NB4 (cell line): ENCODE measurements at regions not wholly inside any gene's neighbourhood (a gene's known extent, or its start where the extent isn't known, plus 50 kb on each side); places are given as distances from the start of the nearest gene placed in this dataset.

ENCODE experiments used
- MYC ChIP-seq: IDR thresholded peaks from 2 replicates; pipeline ENCODE4 v1.6.1; 2011; ENCODE audit warnings: low read depth, low read length
- POLR2A ChIP-seq: IDR thresholded peaks from 2 replicates; pipeline ENCODE4 v1.6.1; 2011; ENCODE audit warnings: mild to moderate bottlenecking; ENCODE audit not compliant: insufficient read length; ENCODE audit errors: extremely low read depth
- TF ChIP-seq, protein P1 (sequence below): IDR thresholded peaks from one replicate; pipeline ENCODE4 v1.5.1; 2012; ENCODE audit warnings: low read depth, low read length
- TF ChIP-seq, protein P2 (sequence below): IDR thresholded peaks from 2 replicates; pipeline ENCODE4 v1.6.1; 2011; ENCODE audit warnings: low read depth, low read length

DNA sequence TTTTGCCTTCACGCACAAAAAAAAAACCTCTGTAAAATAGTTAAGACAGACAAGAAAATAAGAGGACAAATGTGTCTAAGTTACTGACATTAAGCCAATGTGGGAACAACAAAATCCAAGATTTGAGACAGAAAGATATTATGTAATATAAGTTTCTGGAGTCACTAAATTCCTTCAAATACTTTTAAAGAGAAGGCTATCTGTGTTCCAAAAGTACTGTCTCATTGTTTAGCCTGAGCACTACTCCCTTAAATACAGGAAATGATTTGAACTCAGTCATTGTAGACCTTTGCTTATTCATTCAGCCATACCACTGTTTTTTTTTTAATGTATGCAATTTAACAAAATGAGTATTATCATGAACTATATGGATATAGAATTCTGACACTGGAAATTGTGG lies 82.7 kb upstream of the KITLG start:
- TF ChIP-seq, protein P1, sequence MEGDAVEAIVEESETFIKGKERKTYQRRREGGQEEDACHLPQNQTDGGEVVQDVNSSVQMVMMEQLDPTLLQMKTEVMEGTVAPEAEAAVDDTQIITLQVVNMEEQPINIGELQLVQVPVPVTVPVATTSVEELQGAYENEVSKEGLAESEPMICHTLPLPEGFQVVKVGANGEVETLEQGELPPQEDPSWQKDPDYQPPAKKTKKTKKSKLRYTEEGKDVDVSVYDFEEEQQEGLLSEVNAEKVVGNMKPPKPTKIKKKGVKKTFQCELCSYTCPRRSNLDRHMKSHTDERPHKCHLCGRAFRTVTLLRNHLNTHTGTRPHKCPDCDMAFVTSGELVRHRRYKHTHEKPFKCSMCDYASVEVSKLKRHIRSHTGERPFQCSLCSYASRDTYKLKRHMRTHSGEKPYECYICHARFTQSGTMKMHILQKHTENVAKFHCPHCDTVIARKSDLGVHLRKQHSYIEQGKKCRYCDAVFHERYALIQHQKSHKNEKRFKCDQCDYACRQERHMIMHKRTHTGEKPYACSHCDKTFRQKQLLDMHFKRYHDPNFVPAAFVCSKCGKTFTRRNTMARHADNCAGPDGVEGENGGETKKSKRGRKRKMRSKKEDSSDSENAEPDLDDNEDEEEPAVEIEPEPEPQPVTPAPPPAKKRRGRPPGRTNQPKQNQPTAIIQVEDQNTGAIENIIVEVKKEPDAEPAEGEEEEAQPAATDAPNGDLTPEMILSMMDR, result no peak
- no peak for TF ChIP-seq POLR2A
- TF ChIP-seq, protein P2, sequence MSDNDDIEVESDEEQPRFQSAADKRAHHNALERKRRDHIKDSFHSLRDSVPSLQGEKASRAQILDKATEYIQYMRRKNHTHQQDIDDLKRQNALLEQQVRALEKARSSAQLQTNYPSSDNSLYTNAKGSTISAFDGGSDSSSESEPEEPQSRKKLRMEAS, result no peak
- TF ChIP-seq MYC, result no peak
